ENCODE measurements at regions not wholly inside any gene's neighbourhood (a gene's known extent, or its start where the extent isn't known, plus 50 kb on each side); places are given as distances from the start of the nearest gene placed in this dataset.

GRCh38 chr2:489838-490237 is 187.4 kb downstream of the TMEM18 start:
- TF ChIP-seq CTCF (IDR thresholded peaks at IDR 0.05; ENCODE audit: insufficient read depth, low read depth, low read length) (no peak), EZH2 (IDR thresholded peaks at IDR 0.05; ENCODE audit: insufficient read depth, low read length) (no peak)
- H3K27me3 Mint-ChIP-seq (ENCODE audit: low read depth, unreplicated experiment), result peaks cover 31% of the 10 kb centered on the region
- H3K4me2 ChIP-seq (ENCODE audit: low read length), result no peak overlapping the region
- no peaks in the 10 kb centered on the region for H3K36me3 Mint-ChIP-seq (ENCODE audit: low read depth, unreplicated experiment)
- no peaks in the 10 kb centered on the region for H3K79me2 ChIP-seq (ENCODE audit: insufficient read depth, low read length)
- H3K4me1 ChIP-seq (ENCODE audit: insufficient read depth, low read length), result no peaks in the 10 kb centered on the region
- H3K9me3 Mint-ChIP-seq (ENCODE audit: unreplicated experiment), result no peaks in the 10 kb centered on the region
- no peak overlapping the region for H3K27ac ChIP-seq (ENCODE audit: low read depth, low read length)
- H4K20me1 ChIP-seq (ENCODE audit: insufficient read depth, low read length), result no peaks in the 10 kb centered on the region
- no peaks in the 10 kb centered on the region for H3K36me3 ChIP-seq (ENCODE audit: insufficient read depth, low read length)
- no peaks in the 10 kb centered on the region for H3K4me1 Mint-ChIP-seq (ENCODE audit: low read depth, unreplicated experiment)
- H3K9ac ChIP-seq (ENCODE audit: low read length), result no peak overlapping the region
- no peaks in the 10 kb centered on the region for H3K27me3 ChIP-seq (ENCODE audit: insufficient read depth, low read length)
- no peak overlapping the region for H3K4me3 ChIP-seq (ENCODE audit: insufficient read depth, low read depth, low read length)
- no peak for DNase-seq (ENCODE audit: low read depth)
- H3K9me3 ChIP-seq (ENCODE audit: insufficient read depth, low read depth, low read length), result no peaks in the 10 kb centered on the region
- FAIRE-seq, result no peak
- no peak overlapping the region for H3K4me3 Mint-ChIP-seq (ENCODE audit: unreplicated experiment)
- no peak overlapping the region for H2AFZ ChIP-seq (ENCODE audit: low read depth, low read length)
- no peak overlapping the region for H3K27ac Mint-ChIP-seq (ENCODE audit: unreplicated experiment)

- FAIRE-seq, result no peak
- Histone ChIP-seq H2AFZ (ENCODE audit: low read depth, low read length) (no peak overlapping the region), H3K79me2 (ENCODE audit: insufficient read depth, low read length) (no peaks in the 10 kb centered on the region), H3K36me3 (ENCODE audit: insufficient read depth, low read length) (no peaks in the 10 kb centered on the region), H3K27ac (ENCODE audit: low read depth, low read length) (no peak overlapping the region), H3K4me3 (ENCODE audit: insufficient read depth, low read depth, low read length) (no peak overlapping the region), H3K4me1 (ENCODE audit: insufficient read depth, low read length) (no peaks in the 10 kb centered on the region), H3K9ac (ENCODE audit: low read length) (no peak overlapping the region), H3K9me3 (ENCODE audit: insufficient read depth, low read depth, low read length) (no peaks in the 10 kb centered on the region), H4K20me1 (ENCODE audit: insufficient read depth, low read length) (no peaks in the 10 kb centered on the region), H3K27me3 (ENCODE audit: insufficient read depth, low read length) (no peaks in the 10 kb centered on the region), H3K4me2 (ENCODE audit: low read length) (no peak overlapping the region)
- H3K4me3 Mint-ChIP-seq (ENCODE audit: unreplicated experiment), result no peak overlapping the region
- H3K27me3 Mint-ChIP-seq (ENCODE audit: low read depth, unreplicated experiment), result peaks cover 31% of the 10 kb centered on the region
- H3K36me3 Mint-ChIP-seq (ENCODE audit: low read depth, unreplicated experiment), result no peaks in the 10 kb centered on the region
- TF ChIP-seq CTCF (IDR thresholded peaks at IDR 0.05; ENCODE audit: insufficient read depth, low read depth, low read length) (no peak), EZH2 (IDR thresholded peaks at IDR 0.05; ENCODE audit: insufficient read depth, low read length) (no peak)
- H3K9me3 Mint-ChIP-seq (ENCODE audit: unreplicated experiment), result no peaks in the 10 kb centered on the region
- H3K27ac Mint-ChIP-seq (ENCODE audit: unreplicated experiment), result no peak overlapping the region
- no peaks in the 10 kb centered on the region for H3K4me1 Mint-ChIP-seq (ENCODE audit: low read depth, unreplicated experiment)
- no peak for DNase-seq (ENCODE audit: low read depth)
Observed at GRCh38 chr2:489084-489483, 188.1 kb downstream of the TMEM18 start.

GRCh38 chr2:487186-488079 is 189.8 kb downstream of the TMEM18 start:
- Mint-ChIP-seq H3K27ac (ENCODE audit: unreplicated experiment) (no peak overlapping the region), H3K36me3 (ENCODE audit: low read depth, unreplicated experiment) (no peaks in the 10 kb centered on the region), H3K27me3 (ENCODE audit: low read depth, unreplicated experiment) (peaks cover 33% of the 10 kb centered on the region), H3K4me1 (ENCODE audit: low read depth, unreplicated experiment) (no peaks in the 10 kb centered on the region), H3K9me3 (ENCODE audit: unreplicated experiment) (no peaks in the 10 kb centered on the region), H3K4me3 (ENCODE audit: unreplicated experiment) (no peak overlapping the region)
- Histone ChIP-seq H3K4me2 (ENCODE audit: low read length) (no peak overlapping the region), H3K27me3 (ENCODE audit: insufficient read depth, low read length) (no peaks in the 10 kb centered on the region), H2AFZ (ENCODE audit: low read depth, low read length) (no peak overlapping the region), H3K9me3 (ENCODE audit: insufficient read depth, low read depth, low read length) (no peaks in the 10 kb centered on the region), H4K20me1 (ENCODE audit: insufficient read depth, low read length) (no peaks in the 10 kb centered on the region), H3K27ac (ENCODE audit: low read depth, low read length) (no peak overlapping the region), H3K9ac (ENCODE audit: low read length) (no peak overlapping the region), H3K4me1 (ENCODE audit: insufficient read depth, low read length) (no peaks in the 10 kb centered on the region), H3K79me2 (ENCODE audit: insufficient read depth, low read length) (no peaks in the 10 kb centered on the region), H3K36me3 (ENCODE audit: insufficient read depth, low read length) (no peaks in the 10 kb centered on the region), H3K4me3 (ENCODE audit: insufficient read depth, low read depth, low read length) (no peak overlapping the region)
- FAIRE-seq (no peak), DNase-seq (ENCODE audit: low read depth) (no peak)
- no peak for TF ChIP-seq CTCF (IDR thresholded peaks at IDR 0.05; ENCODE audit: insufficient read depth, low read depth, low read length)
- no peak for TF ChIP-seq EZH2 (IDR thresholded peaks at IDR 0.05; ENCODE audit: insufficient read depth, low read length)

Measured in astrocyte (in vitro differentiated cells and primary cell).